ENCODE measurements at regions not wholly inside any gene's neighbourhood (a gene's known extent, or its start where the extent isn't known, plus 50 kb on each side); places are given as distances from the start of the nearest gene placed in this dataset.

DNA sequence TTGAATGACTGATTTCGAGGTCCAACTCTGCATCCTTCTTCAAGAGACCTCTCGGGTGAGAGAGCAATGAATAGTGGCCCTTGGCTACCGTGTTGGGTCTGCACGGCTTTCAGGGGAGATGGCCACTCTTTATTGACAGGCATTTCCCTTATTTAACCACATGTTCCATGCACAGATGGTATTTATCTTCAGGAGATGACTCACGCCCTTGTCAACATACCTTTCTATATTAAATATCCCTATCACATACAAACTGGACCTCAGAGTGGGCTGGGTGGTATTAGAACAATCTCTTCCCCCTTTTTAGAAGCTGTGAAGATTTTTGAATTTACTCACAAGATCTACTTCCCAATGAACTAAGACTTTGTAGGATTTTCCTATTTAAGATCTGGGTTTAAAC is 109.6 kb upstream of the CDC42EP3 start:
- ChIA-PET POLR2A (no interaction called here), CTCF (interaction anchor here (1.1 to 2.2 kb wide), 2 partner anchors 97 to 383 kb away, joined by 3 to 8 read pairs; no protein-coding TSS in a partner anchor)
- Mint-ChIP-seq H3K27me3 (no peaks in the 10 kb centered on the region), H3K4me1 (ENCODE audit: low read depth) (no peaks in the 10 kb centered on the region), H3K36me3 (ENCODE audit: low read depth) (no peaks in the 10 kb centered on the region), H3K27ac (no peak overlapping the region), H3K9me3 (no peaks in the 10 kb centered on the region), H3K4me3 (no peak overlapping the region)
- intact Hi-C loops (cut with micrococcal nuclease), result no loop called here
- DNase-seq (no peak), ATAC-seq (no peak)
- TF ChIP-seq, protein P1, sequence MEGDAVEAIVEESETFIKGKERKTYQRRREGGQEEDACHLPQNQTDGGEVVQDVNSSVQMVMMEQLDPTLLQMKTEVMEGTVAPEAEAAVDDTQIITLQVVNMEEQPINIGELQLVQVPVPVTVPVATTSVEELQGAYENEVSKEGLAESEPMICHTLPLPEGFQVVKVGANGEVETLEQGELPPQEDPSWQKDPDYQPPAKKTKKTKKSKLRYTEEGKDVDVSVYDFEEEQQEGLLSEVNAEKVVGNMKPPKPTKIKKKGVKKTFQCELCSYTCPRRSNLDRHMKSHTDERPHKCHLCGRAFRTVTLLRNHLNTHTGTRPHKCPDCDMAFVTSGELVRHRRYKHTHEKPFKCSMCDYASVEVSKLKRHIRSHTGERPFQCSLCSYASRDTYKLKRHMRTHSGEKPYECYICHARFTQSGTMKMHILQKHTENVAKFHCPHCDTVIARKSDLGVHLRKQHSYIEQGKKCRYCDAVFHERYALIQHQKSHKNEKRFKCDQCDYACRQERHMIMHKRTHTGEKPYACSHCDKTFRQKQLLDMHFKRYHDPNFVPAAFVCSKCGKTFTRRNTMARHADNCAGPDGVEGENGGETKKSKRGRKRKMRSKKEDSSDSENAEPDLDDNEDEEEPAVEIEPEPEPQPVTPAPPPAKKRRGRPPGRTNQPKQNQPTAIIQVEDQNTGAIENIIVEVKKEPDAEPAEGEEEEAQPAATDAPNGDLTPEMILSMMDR (IDR thresholded peaks at IDR 0.05), result no peak

DNA sequence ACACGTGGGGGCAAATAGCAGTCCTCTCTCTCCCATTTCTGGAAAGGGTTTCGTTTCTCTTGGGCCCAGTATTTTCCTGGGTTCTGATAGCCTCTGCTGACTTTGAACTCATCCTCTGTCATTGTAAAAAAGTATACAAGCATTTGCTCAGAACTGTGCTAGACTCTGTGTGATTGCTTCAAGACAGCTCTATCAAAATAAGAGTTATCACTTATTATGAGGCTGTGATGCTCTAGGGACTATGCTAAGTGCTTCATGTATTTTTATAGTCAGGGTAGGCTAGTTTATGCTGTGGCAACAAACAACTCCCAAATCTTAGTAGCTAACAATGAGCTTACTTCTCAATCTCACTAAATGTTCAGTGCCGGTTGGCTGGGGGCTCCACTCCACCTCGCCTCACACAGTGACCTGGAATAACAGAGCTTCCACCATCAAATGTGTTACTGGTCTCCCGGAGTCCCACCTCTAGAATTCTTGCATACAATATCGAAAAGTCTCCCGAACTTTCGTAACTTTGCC is 110.8 kb upstream of the CDC42EP3 start:
- POLR2A ChIA-PET, result no interaction called here
- Mint-ChIP-seq H3K4me3 (no peak overlapping the region), H3K4me1 (ENCODE audit: low read depth) (no peaks in the 10 kb centered on the region), H3K27ac (no peak overlapping the region), H3K9me3 (peaks cover 2% of the 10 kb centered on the region), H3K36me3 (ENCODE audit: low read depth) (no peaks in the 10 kb centered on the region), H3K27me3 (no peaks in the 10 kb centered on the region)
- ATAC-seq (no peak), DNase-seq (no peak)
- TF ChIP-seq, protein P1 (IDR thresholded peaks at IDR 0.05), result no peak
- CTCF ChIA-PET, result interaction anchor here (0.6 to 2.2 kb wide), 5 partner anchors 12 to 386 kb away, joined by 3 to 8 read pairs (median 3); no protein-coding TSS in a partner anchor
- intact Hi-C loops (cut with micrococcal nuclease), result no loop called here

GRCh38 chr2:37782721-37783371 is 111.4 kb upstream of the CDC42EP3 start:
- POLR2A ChIA-PET, result interaction anchor here (0.7 kb wide), 1 partner anchor 1433 kb away, joined by 3 read pairs; no protein-coding TSS in a partner anchor
- no peaks in the 10 kb centered on the region for H3K27me3 Mint-ChIP-seq
- TF ChIP-seq, protein P1 (IDR thresholded peaks at IDR 0.05), result no peak
- H3K36me3 Mint-ChIP-seq (ENCODE audit: low read depth), result no peaks in the 10 kb centered on the region
- H3K27ac Mint-ChIP-seq, result no peak overlapping the region
- intact Hi-C loops (cut with micrococcal nuclease), result no loop called here
- DNase-seq (no peak), ATAC-seq (no peak)
- no peak overlapping the region for H3K4me3 Mint-ChIP-seq
- H3K4me1 Mint-ChIP-seq (ENCODE audit: low read depth), result no peaks in the 10 kb centered on the region
- CTCF ChIA-PET, result interaction anchor here (0.7 to 2.2 kb wide), 4 partner anchors 12 to 387 kb away, joined by 3 to 8 read pairs (median 4); no protein-coding TSS in a partner anchor
- peaks cover 7% of the 10 kb centered on the region for H3K9me3 Mint-ChIP-seq

DNA sequence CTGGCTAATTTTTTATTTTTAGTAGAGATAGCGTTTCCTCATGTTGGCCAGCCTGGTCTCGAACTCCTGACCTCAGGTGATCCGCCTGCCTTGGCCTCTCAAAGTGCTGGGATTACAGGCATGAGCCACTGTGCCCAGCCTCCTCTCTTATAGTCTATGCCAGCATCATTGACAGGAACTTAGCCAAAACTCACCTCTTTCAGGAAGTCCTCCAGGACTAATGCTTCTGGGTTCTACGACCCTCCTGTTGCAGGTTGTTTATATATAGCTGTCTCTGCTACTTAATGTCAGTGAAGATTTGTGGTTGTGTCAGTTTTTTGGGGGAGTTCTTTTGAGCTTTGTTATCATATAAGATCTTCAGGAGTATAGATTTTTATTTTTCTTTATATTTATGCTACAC is 112.1 kb upstream of the CDC42EP3 start:
- intact Hi-C loops (cut with micrococcal nuclease), result no loop called here
- no peak for ATAC-seq
- ChIA-PET POLR2A (no interaction called here), CTCF (no interaction called here)
- TF ChIP-seq, protein P1 (IDR thresholded peaks at IDR 0.05), result no peak
- H3K9me3 Mint-ChIP-seq, result peaks cover 13% of the 10 kb centered on the region
- DNase-seq, result no peak
- no peak overlapping the region for H3K4me3 Mint-ChIP-seq
- no peaks in the 10 kb centered on the region for H3K4me1 Mint-ChIP-seq (ENCODE audit: low read depth)
- no peaks in the 10 kb centered on the region for H3K27me3 Mint-ChIP-seq
- H3K27ac Mint-ChIP-seq, result no peak overlapping the region
- H3K36me3 Mint-ChIP-seq (ENCODE audit: low read depth), result peaks cover under 1% of the 10 kb centered on the region

GRCh38 chr2:37784071-37784758 is 112.8 kb upstream of the CDC42EP3 start:
- TF ChIP-seq, protein P1 (IDR thresholded peaks at IDR 0.05), result no peak
- DNase-seq (no peak), ATAC-seq (no peak)
- ChIA-PET POLR2A (interaction anchor here (0.8 kb wide), 1 partner anchor 271 kb away, joined by 3 read pairs; no protein-coding TSS in a partner anchor), CTCF (interaction anchor here (1.5 kb wide), 1 partner anchor 12 kb away, joined by 5 read pairs; no protein-coding TSS in a partner anchor)
- no peak overlapping the region for H3K4me3 Mint-ChIP-seq
- intact Hi-C loops (cut with micrococcal nuclease), result no loop called here
- H3K27me3 Mint-ChIP-seq, result no peaks in the 10 kb centered on the region
- no peaks in the 10 kb centered on the region for H3K4me1 Mint-ChIP-seq (ENCODE audit: low read depth)
- peaks cover 4% of the 10 kb centered on the region for H3K36me3 Mint-ChIP-seq (ENCODE audit: low read depth)
- H3K27ac Mint-ChIP-seq, result no peak overlapping the region
- peaks cover 19% of the 10 kb centered on the region for H3K9me3 Mint-ChIP-seq
